Pancreas (tissue), 10 donors: ENCODE measurements at regions not wholly inside any gene's neighbourhood (a gene's known extent, or its start where the extent isn't known, plus 50 kb on each side); places are given as distances from the start of the nearest gene placed in this dataset.
A peak's percentile ranks its signal among the peaks of the same experiment; 100 is the strongest.

ENCODE experiments used
- ATAC-seq, 4 donors: fragments of 200-7000 bp; cut with Tn5 transposase; one replicate each; pipeline versions ENCODE4 v1.8.0 to v1.9.1; 2020; ENCODE audit warnings: mild to moderate bottlenecking in 4 of 4, moderate library complexity in 4 of 4
- DNase-seq, 6 donors: peaks; one replicate each; pipeline ENCODE4 v3.0.0-alpha.2; 2020
- FAIRE-seq: peaks from 2 replicates; lab custom pipeline; 2012; peaks lifted over from hg19 to GRCh38; lab: Jason Lieb, UNC
- H3K27ac ChIP-seq, 4 donors: fragments of 200-600 bp; sonication (generic); 1 replicate in 3 of 4; 2 replicates in 1 of 4; pipeline versions ENCODE4 v1.5.0 to v1.8.0; 2020
- H3K27me3 ChIP-seq, 4 donors: fragments of 200-600 bp; one replicate each; pipeline ENCODE4 v1.8.0; 2021
- H3K36me3 ChIP-seq, 3 donors: fragments of 200-600 bp; sonication (generic) in 1 of 3; one replicate each; pipeline versions ENCODE4 v1.5.0 to v1.8.0; 2020 to 2021
- H3K4me1 ChIP-seq, 3 donors: fragments of 200-600 bp; one replicate each; pipeline ENCODE4 v1.8.0; 2021
- H3K4me3 ChIP-seq, 4 donors: fragments of 200-600 bp; sonication (generic) in 2 of 4; one replicate each; pipeline versions ENCODE4 v1.5.0 to v1.8.0; 2020 to 2021
- H3K9me3 ChIP-seq, 4 donors: fragments of 200-600 bp; one replicate each; pipeline ENCODE4 v1.8.0; 2021
- WGBS, 2 donors: extraction: QIAGEN DNeasy Blood & Tissue Kit; methylation state at CpG; one replicate each; pipeline ENCODE4 v1.1.7; 2013; 5-methylcytosine and 5-hydroxymethylcytosine counted together
- intact Hi-C, 3 donors: fragments of 100-400 bp; cut with DNase I; formaldehyde crosslinking; loops; one replicate each; pipeline versions ENCODE4 v1.11.1 to v1.14.2; 2022
- TF ChIP-seq, protein P1 (sequence below), 4 donors: fragments of 200-600 bp; sonication (generic) in 3 of 4; IDR thresholded peaks; one replicate each; pipeline versions ENCODE4 v1.5.0 to v1.8.0; 2021; ENCODE audit warnings: antibody characterized with exemption in 4 of 4
- donor health status: healthy with polysubstance abuse.
- donor health status: DM: no; HTN: no; CAD: no; lungs with moderate emphysema.
- donor health status: DM: no; HTN: no; CAD: no.
- donor health status: control.
- donor health status: control.
- donor health status: Bipolar disorder and iron deficiency.
- donor health status: DM: yes; HTN: yes; CAD: no.
- donor health status: DM: no; HTN: no; CAD: no.
- donor health status: DM: no; HTN: no; CAD: no.
- donor health status: DM: yes; HTN: yes; CAD: no.

DNA sequence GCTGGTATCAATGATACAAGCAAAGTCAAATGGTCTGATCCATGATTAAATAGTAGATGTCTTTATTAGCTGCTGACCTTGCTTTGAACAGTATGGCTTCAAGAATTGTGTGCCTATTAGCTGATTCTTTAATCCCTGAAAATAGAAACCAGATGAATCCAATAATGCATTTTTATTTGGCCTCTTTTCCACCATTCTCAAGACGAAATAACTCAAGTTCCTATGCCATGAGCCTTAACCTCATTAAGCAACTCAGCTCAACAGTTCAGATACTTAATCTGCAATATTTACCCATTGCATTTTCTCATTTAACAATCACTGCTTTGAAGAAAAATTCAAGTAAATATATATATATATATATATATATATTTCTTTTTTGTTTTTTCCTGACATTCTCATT is 588.6 kb upstream of the MEF2C start:
- no peaks in the 10 kb centered on the region for H3K36me3 ChIP-seq
- no peaks in the 10 kb centered on the region for H3K4me1 ChIP-seq
- H3K27me3 ChIP-seq: no peaks in the 10 kb centered on the region
- TF ChIP-seq, protein P1, sequence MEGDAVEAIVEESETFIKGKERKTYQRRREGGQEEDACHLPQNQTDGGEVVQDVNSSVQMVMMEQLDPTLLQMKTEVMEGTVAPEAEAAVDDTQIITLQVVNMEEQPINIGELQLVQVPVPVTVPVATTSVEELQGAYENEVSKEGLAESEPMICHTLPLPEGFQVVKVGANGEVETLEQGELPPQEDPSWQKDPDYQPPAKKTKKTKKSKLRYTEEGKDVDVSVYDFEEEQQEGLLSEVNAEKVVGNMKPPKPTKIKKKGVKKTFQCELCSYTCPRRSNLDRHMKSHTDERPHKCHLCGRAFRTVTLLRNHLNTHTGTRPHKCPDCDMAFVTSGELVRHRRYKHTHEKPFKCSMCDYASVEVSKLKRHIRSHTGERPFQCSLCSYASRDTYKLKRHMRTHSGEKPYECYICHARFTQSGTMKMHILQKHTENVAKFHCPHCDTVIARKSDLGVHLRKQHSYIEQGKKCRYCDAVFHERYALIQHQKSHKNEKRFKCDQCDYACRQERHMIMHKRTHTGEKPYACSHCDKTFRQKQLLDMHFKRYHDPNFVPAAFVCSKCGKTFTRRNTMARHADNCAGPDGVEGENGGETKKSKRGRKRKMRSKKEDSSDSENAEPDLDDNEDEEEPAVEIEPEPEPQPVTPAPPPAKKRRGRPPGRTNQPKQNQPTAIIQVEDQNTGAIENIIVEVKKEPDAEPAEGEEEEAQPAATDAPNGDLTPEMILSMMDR (IDR thresholded peaks at IDR 0.05): no peak
- ATAC-seq (no peak), FAIRE-seq (no peak), DNase-seq (no peak)
- no peak overlapping the region for H3K4me3 ChIP-seq
- intact Hi-C loops: no loop called here
- H3K27ac ChIP-seq: no peak overlapping the region
- 65 to 69% methylated on average over 1 of the region's 1 CpG for WGBS, 2 donors
- H3K9me3 ChIP-seq: no peaks in the 10 kb centered on the region

DNA sequence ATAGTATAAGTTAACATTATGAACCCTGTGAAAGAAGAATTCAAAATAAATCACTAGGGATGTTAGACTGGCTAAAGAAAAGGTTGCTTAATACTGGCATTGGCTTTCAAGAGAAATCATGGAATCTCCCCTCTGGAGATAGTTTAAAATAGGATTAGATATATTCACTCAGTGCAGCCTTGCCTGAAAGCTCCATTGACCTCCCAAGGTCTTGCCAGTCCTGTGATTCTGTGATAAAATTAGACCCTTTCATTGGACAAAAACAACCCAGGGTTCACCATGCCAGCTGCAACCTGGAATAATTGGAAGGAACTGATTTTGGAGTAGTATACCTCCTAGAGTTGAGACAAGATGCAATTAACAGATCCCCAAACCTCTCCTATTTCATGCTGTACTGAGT is 588.1 kb upstream of the MEF2C start:
- H3K27me3 ChIP-seq: no peaks in the 10 kb centered on the region
- TF ChIP-seq, protein P1 (IDR thresholded peaks at IDR 0.05): no peak
- intact Hi-C loops: no loop called here

DNA sequence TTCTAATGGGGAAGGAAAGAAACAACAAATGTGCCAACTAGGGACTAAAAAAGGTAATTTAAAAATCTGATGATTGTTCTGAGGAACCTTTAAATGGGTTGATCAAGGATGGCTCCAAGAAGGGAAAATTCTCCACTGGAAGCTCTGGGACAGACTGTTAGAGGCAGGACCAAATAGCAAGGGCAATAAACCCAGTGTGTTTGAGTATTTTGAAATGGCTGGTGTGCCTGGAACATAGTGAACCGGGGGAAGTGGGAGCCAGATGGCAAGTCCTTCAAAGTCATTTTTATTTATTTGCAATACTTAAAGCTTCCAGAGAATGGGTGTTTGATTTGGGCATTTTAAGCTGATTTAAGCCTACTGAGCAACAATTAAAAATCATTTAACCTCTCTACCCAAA is 587.7 kb upstream of the MEF2C start:
- Histone ChIP-seq H3K27me3 (no peaks in the 10 kb centered on the region), H3K27ac (no peak overlapping the region), H3K36me3 (no peaks in the 10 kb centered on the region), H3K4me3 (no peak overlapping the region), H3K4me1 (no peaks in the 10 kb centered on the region), H3K9me3 (no peaks in the 10 kb centered on the region)
- 85 to 96% methylated on average over 1 of the region's 1 CpG for WGBS, 2 donors
- FAIRE-seq (no peak), ATAC-seq (no peak), DNase-seq (no peak)
- TF ChIP-seq, protein P1 (IDR thresholded peaks at IDR 0.05): no peak
- intact Hi-C loops: no loop called here

More for the DNA sequence above, 588.1 kb upstream of the MEF2C start:
- no peaks in the 10 kb centered on the region for H3K36me3 ChIP-seq
- no peaks in the 10 kb centered on the region for H3K4me1 ChIP-seq
- H3K4me3 ChIP-seq: no peak overlapping the region
- no peak for DNase-seq
- FAIRE-seq: no peak
- no peak overlapping the region for H3K27ac ChIP-seq
- H3K9me3 ChIP-seq: no peaks in the 10 kb centered on the region
- ATAC-seq: no peak

DNA sequence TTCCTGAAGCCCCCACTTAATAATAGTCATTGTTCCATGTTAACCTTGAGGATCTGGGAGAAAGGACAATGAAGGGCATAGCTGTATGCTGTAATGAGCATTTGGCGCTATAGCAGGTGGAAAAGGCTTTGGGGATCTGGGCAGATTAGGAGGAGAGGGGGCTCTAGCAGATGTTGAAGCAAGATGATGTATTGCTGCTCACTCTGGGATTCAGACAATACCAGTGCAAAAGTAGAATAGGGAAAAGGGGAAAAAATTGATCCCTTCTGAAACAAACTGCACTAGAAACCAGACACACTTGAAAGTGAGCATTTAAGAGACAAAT is 575.3 kb upstream of the MEF2C start:
- ATAC-seq (no peak), DNase-seq (no peak), FAIRE-seq (no peak)
- no peak overlapping the region for H3K4me3 ChIP-seq
- TF ChIP-seq, protein P1 (IDR thresholded peaks at IDR 0.05): no peak
- no peaks in the 10 kb centered on the region for H3K36me3 ChIP-seq
- H3K27ac ChIP-seq: no peak overlapping the region
- 89 to 93% methylated on average over 1 of the region's 1 CpG for WGBS, 2 donors
- intact Hi-C loops: no loop called here
- H3K9me3 ChIP-seq: no peaks in the 10 kb centered on the region
- no peaks in the 10 kb centered on the region for H3K27me3 ChIP-seq
- no peaks in the 10 kb centered on the region for H3K4me1 ChIP-seq

DNA sequence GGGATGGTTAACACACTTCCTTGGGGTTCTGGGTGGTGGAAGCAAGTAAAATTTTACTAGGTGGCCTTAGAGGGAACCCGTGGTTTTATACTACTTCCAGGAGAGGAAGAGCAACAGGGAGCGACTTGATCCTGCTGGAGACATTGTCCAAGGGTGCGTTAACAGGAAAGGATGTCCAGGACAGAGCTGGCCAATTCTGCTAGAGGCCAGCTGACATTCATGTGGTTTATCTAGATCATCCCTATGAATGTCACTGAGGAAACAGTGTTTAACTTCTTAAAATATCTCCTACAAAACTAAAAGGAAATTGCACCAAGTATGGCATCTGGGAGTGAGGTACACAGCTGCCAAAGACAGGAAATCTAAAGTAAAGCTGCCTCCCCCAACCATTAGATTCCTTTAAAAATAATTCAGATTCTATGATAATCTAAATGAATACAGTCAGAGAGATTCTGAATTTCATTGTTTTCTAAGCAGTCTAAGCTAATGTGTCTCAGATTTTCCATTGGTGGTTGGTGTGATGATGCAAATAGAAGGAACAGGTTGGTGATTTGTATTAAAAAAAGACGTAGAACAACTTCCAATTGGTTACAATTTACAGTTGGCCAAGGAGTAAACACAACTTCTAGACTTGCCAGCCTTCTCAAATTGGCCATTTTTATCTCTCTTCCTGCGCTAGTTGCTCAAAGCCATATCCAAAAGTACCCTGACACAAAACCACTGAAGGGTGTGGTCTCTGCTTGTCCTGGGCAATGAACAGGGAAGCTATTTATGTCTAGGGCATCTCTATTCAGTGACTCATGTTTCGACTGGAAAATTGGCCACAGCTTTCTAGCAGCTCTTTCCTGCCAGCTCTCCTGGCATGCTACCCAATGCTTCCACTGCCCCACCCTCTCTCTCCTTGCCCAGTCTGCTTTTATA is 574.7 kb upstream of the MEF2C start:
- H3K4me3 ChIP-seq: no peak overlapping the region
- no peaks in the 10 kb centered on the region for H3K4me1 ChIP-seq
- FAIRE-seq (no peak), ATAC-seq (peak in 3 of 4 donors; percentile 72 to 87 (median 80)), DNase-seq (peak in 3 of 6 donors; percentile 9 to 17 (median 12))
- H3K9me3 ChIP-seq: no peaks in the 10 kb centered on the region
- no peaks in the 10 kb centered on the region for H3K36me3 ChIP-seq
- no peak overlapping the region for H3K27ac ChIP-seq
- TF ChIP-seq, protein P1 (IDR thresholded peaks at IDR 0.05): no peak
- H3K27me3 ChIP-seq: no peaks in the 10 kb centered on the region
- WGBS, 2 donors: 71 to 77% methylated on average over 6 of the region's 6 CpGs
- intact Hi-C loops: no loop called here
